Thyroid gland (tissue), 4 donors: ENCODE measurements at regions not wholly inside any gene's neighbourhood (a gene's known extent, or its start where the extent isn't known, plus 50 kb on each side); places are given as distances from the start of the nearest gene placed in this dataset.

Experiments used
- DNase-seq, 2 donors: peaks; one replicate each; pipeline ENCODE4 v3.0.0-alpha.2; 2019
- H3K27ac ChIP-seq, 3 donors: fragments of 200-600 bp; sonication (generic); 1 replicate in 2 of 3; 2 replicates in 1 of 3; pipeline ENCODE4 v1.5.1; 2016 to 2019; ENCODE audit warnings: mild to moderate bottlenecking in 1 of 3, moderate library complexity in 1 of 3
- H3K27me3 ChIP-seq: fragments of 200-600 bp; sonication (generic); one replicate; pipeline ENCODE4 v1.5.1; 2019
- H3K36me3 ChIP-seq, 2 donors: fragments of 200-600 bp; sonication (generic); one replicate each; pipeline ENCODE4 v1.5.1; 2016 to 2019
- H3K4me1 ChIP-seq, 2 donors: fragments of 200-600 bp; sonication (generic); one replicate each; pipeline ENCODE4 v1.5.1; 2017 to 2019
- H3K4me3 ChIP-seq, 3 donors: fragments of 200-600 bp; sonication (generic); replicated peaks in 1 of 3; 1 replicate in 2 of 3; 2 replicates in 1 of 3; pipeline ENCODE4 v1.5.1; 2016; ENCODE audit warnings: mild to moderate bottlenecking in 1 of 3
- H3K9me3 ChIP-seq: fragments of 200-600 bp; sonication (generic); one replicate; pipeline ENCODE4 v1.5.1; 2017
- POLR2A ChIP-seq, 2 donors: fragments of 450-650 bp; IDR thresholded peaks; one replicate each; pipeline ENCODE4 v1.6.1; 2017; ENCODE audit warnings: antibody characterized with exemption in 2 of 2, mild to moderate bottlenecking in 2 of 2, moderate library complexity in 1 of 2
- WGBS, 2 donors: methylation state at CpG; one replicate each; pipeline ENCODE4 v1.1.5; 2017; 5-methylcytosine and 5-hydroxymethylcytosine counted together
- intact Hi-C: fragments of 100-400 bp; cut with DNase I; formaldehyde crosslinking; loops from one replicate; pipeline ENCODE4 v1.15.1; 2023
- TF ChIP-seq, protein P1 (sequence below), 6 experiments: fragments of 200-600 bp in 3 of 6; fragments of 450-650 bp in 3 of 6; sonication (generic) in 3 of 6; IDR thresholded peaks; one replicate each; pipeline ENCODE4 v1.5.1; 2016 to 2019; ENCODE audit warnings: antibody characterized with exemption in 6 of 6, mild to moderate bottlenecking in 2 of 6, inconsistent platforms in 1 of 6, moderate library complexity in 1 of 6

DNA sequence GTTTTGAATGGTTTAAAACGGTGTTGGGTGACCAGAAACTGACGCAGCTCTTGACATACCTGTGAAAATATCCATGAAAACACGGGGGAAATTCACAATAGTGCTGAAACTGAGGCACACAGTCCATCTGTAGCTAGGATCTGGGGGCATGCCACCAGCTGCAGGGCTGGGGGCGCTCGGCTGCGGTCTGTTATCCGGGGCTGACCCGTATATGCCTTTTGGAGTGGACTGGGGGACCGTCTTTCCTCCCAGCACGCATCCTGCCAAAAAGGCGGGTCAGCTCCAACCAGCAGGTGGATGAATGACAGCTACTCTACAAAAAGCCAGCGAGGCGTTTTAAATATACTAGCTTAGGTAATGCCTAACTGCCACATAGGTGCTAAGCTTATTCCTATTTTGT is 729.8 kb downstream of the QKI start:
- no peaks in the 10 kb centered on the region for H3K36me3 ChIP-seq
- H3K27me3 ChIP-seq = no peaks in the 10 kb centered on the region
- TF ChIP-seq POLR2A (IDR thresholded peaks at IDR 0.05) = no peak
- TF ChIP-seq, protein P1, sequence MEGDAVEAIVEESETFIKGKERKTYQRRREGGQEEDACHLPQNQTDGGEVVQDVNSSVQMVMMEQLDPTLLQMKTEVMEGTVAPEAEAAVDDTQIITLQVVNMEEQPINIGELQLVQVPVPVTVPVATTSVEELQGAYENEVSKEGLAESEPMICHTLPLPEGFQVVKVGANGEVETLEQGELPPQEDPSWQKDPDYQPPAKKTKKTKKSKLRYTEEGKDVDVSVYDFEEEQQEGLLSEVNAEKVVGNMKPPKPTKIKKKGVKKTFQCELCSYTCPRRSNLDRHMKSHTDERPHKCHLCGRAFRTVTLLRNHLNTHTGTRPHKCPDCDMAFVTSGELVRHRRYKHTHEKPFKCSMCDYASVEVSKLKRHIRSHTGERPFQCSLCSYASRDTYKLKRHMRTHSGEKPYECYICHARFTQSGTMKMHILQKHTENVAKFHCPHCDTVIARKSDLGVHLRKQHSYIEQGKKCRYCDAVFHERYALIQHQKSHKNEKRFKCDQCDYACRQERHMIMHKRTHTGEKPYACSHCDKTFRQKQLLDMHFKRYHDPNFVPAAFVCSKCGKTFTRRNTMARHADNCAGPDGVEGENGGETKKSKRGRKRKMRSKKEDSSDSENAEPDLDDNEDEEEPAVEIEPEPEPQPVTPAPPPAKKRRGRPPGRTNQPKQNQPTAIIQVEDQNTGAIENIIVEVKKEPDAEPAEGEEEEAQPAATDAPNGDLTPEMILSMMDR (IDR thresholded peaks at IDR 0.05) = no peak
- 90 to 93% methylated on average over 13 of the region's 13 CpGs for WGBS, 2 donors
- intact Hi-C loops = no loop called here
- H3K27ac ChIP-seq = no peak overlapping the region
- DNase-seq = no peak
- no peaks in the 10 kb centered on the region for H3K9me3 ChIP-seq
- H3K4me1 ChIP-seq = no peaks in the 10 kb centered on the region
- H3K4me3 ChIP-seq = no peak overlapping the region

DNA sequence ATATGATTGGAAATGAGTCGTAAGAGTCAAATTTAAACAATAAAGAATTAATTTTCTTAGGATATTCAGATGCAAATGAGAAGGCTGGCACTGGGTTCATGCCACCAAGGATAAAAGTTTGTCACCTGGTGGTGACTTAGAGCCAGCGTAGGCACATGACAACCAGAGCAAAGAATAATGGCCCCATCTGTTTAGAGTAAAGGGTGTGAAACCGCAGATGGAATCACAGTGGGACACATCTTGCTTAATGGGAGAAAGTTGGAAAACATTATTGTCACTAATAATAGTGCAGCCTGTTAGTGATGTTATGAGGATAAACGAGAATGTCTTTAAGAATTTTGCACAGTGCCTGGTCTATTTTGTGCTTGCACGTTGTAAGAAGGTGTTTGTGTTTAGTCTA is 727.8 kb downstream of the QKI start:
- no peaks in the 10 kb centered on the region for H3K9me3 ChIP-seq
- no peaks in the 10 kb centered on the region for H3K36me3 ChIP-seq
- H3K27ac ChIP-seq = no peak overlapping the region
- H3K4me3 ChIP-seq = no peak overlapping the region
- 80 to 85% methylated on average over 5 of the region's 5 CpGs for WGBS, 2 donors
- H3K27me3 ChIP-seq = no peaks in the 10 kb centered on the region
- DNase-seq = no peak
- TF ChIP-seq POLR2A (IDR thresholded peaks at IDR 0.05) = no peak
- TF ChIP-seq, protein P1 (IDR thresholded peaks at IDR 0.05) = no peak
- intact Hi-C loops = no loop called here
- H3K4me1 ChIP-seq = no peaks in the 10 kb centered on the region

DNA sequence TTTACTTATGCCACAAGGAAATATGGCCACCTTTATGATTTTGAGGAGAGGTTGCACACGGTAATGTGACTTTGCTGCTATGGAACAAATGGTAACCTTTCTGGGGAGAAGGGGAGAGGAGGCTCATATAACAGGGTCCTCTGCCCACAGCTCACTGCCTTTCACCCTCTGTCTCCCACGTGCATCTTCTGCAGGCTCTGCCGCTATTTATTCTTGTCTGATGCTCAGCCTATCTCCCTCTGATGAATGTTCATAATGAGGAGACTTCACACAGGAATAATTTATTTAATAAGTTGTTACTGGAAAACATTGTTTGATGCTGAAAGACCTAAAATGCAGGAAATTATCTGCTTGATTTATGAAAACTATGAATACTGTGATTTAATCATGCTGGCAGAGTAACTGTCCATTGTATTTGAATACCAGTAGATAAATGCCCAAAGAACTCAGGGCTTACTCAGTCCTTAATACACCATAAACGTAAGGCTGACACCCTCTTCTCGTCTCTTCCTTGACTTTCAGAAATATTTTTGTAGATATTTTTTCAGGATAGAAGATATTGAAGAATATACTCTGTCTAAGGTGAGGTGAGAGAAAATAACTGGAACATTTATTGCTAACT is 721.1 kb downstream of the QKI start:
- WGBS, 2 donors = 80 to 86% methylated on average over 5 of the region's 5 CpGs
- TF ChIP-seq POLR2A (IDR thresholded peaks at IDR 0.05) = no peak
- TF ChIP-seq, protein P1 (IDR thresholded peaks at IDR 0.05) = no peak
- Histone ChIP-seq H3K4me3 (no peak overlapping the region), H3K4me1 (no peaks in the 10 kb centered on the region), H3K27ac (no peak overlapping the region), H3K36me3 (no peaks in the 10 kb centered on the region), H3K27me3 (no peaks in the 10 kb centered on the region), H3K9me3 (no peaks in the 10 kb centered on the region)
- no peak for DNase-seq
- intact Hi-C loops = no loop called here

DNA sequence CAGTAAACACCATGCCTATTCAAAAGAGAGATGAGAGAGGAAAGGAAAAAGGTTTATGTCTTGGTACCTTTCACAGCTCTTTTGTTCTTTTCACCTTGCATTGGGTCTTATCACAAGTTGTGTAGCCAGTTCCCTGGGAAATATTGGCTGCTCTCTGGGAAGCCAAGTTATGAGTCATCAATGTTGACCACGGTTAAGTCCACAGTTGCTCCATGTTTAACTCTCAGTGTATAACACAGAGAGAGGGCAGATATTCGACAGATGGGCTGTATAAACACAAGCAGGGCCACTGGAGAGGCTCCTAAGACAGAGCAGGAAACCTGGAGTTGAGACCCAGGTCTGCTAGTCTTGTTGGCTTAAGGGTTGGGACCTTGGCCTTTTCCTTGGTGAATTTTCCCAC is 718.6 kb downstream of the QKI start:
- TF ChIP-seq, protein P1 (IDR thresholded peaks at IDR 0.05) = no peak
- TF ChIP-seq POLR2A (IDR thresholded peaks at IDR 0.05) = no peak
- Histone ChIP-seq H3K27ac (no peak overlapping the region), H3K4me1 (no peaks in the 10 kb centered on the region), H3K27me3 (no peaks in the 10 kb centered on the region), H3K4me3 (no peak overlapping the region), H3K36me3 (no peaks in the 10 kb centered on the region), H3K9me3 (no peaks in the 10 kb centered on the region)
- no peak for DNase-seq
- intact Hi-C loops = no loop called here
- WGBS, 2 donors = 58 to 61% methylated on average over 2 of the region's 2 CpGs

DNA sequence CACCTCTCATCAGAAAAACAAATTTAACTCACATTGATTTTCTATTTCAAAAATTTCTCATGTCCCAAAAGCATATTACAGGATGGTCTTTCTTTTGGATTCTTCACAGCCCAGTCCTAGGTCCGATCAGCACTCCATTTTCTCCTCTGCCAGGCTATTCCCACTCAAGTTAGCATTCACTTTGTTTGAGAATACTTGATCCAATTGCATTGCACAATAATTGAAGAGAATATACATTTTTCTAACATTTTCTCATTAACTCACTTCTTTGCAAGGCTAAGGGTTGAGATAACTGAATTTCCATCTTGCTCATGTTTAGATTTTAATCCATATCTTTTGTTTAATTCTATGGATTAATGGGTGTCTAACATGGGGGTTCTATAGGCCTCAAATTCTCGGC is 716.1 kb downstream of the QKI start:
- H3K27me3 ChIP-seq = no peaks in the 10 kb centered on the region
- 80 to 90% methylated on average over 2 of the region's 2 CpGs for WGBS, 2 donors
- H3K36me3 ChIP-seq = no peaks in the 10 kb centered on the region
- DNase-seq = no peak
- TF ChIP-seq, protein P1 (IDR thresholded peaks at IDR 0.05) = no peak
- no peak for TF ChIP-seq POLR2A (IDR thresholded peaks at IDR 0.05)
- intact Hi-C loops = no loop called here
- H3K9me3 ChIP-seq = no peaks in the 10 kb centered on the region
- H3K27ac ChIP-seq = no peak overlapping the region
- H3K4me3 ChIP-seq = no peak overlapping the region
- H3K4me1 ChIP-seq = no peaks in the 10 kb centered on the region
